ENCODE measurements at regions not wholly inside any gene's neighbourhood (a gene's known extent, or its start where the extent isn't known, plus 50 kb on each side); places are given as distances from the start of the nearest gene placed in this dataset.

DNA sequence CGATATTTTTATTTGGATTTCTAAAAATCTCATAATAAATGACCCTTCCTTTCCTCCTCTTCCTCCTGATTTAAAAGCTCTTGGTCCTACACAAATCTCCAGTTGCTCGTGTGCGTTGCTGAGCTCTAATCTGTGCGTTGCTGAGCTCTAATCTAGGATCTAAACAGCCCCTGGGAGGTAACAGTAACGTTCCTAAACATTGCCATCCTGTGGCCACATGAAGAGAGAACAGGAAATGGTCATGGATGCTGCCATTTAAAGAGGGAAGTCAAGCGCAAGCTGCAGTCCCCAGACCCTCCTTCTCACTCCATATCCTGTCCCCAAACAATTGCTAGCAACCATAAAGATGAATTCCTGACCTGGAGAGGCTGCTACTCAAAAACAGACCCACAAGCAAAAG lies 170.8 kb downstream of the NUFIP1 start:
- TF ChIP-seq POLR2A (IDR thresholded peaks at IDR 0.05; ENCODE audit: low read depth, low read length) = no peak
- TF ChIP-seq POLR2AphosphoS5 (IDR thresholded peaks at IDR 0.05; ENCODE audit: low read depth, low read length) = no peak
- TF ChIP-seq TAF1 (IDR thresholded peaks at IDR 0.05; ENCODE audit: borderline replicate concordance, low read depth, low read length) = no peak
